ENCODE measurements at regions not wholly inside any gene's neighbourhood (a gene's known extent, or its start where the extent isn't known, plus 50 kb on each side); places are given as distances from the start of the nearest gene placed in this dataset.

- DNase-seq: no peak
These were observed 86.6 kb upstream of the NEO1 start for GRCh38 chr15:72965671-72966070.

GRCh38 chr15:72964542-72964941 lies 87.7 kb upstream of the NEO1 start:
- DNase-seq: no peak

GRCh38 chr15:72964135-72964534 lies 88.1 kb upstream of the NEO1 start:
- DNase-seq: no peak

GRCh38 chr15:72962054-72962702 lies 90.1 kb upstream of the NEO1 start:
- no peak for DNase-seq

GRCh38 chr15:72961346-72961745 lies 90.9 kb upstream of the NEO1 start:
- DNase-seq: no peak

GRCh38 chr15:72958634-72959033 lies 93.6 kb upstream of the NEO1 start:
- no peak for DNase-seq

GRCh38 chr15:72953306-72953705 lies 99.0 kb upstream of the NEO1 start:
- DNase-seq: no peak

- no peak for DNase-seq
These were observed 100.1 kb upstream of the NEO1 start for GRCh38 chr15:72952151-72952550.

GRCh38 chr15:72948662-72949061 lies 103.6 kb upstream of the NEO1 start:
- no peak for DNase-seq

GRCh38 chr15:72947709-72948108 lies 104.6 kb upstream of the NEO1 start:
- no peak for DNase-seq

- no peak for DNase-seq
These were observed 107.7 kb upstream of the NEO1 start for GRCh38 chr15:72944565-72944964.

GRCh38 chr15:72940229-72940622 lies 112.0 kb upstream of the NEO1 start:
- no peak for DNase-seq

- DNase-seq: no peak
These were observed 112.6 kb upstream of the NEO1 start for GRCh38 chr15:72939514-72940228.

- no peak for DNase-seq
These were observed 115.3 kb upstream of the NEO1 start for GRCh38 chr15:72936691-72937679.

- DNase-seq: no peak
These were observed 116.0 kb upstream of the NEO1 start for GRCh38 chr15:72936237-72936636.

- DNase-seq: no peak
These were observed 116.7 kb upstream of the NEO1 start for GRCh38 chr15:72935521-72935920.

- no peak for DNase-seq
These were observed 117.3 kb upstream of the NEO1 start for GRCh38 chr15:72934921-72935320.

- no peak for DNase-seq
These were observed 118.3 kb upstream of the NEO1 start for GRCh38 chr15:72933976-72934375.

GRCh38 chr15:72932472-72932871 lies 119.8 kb upstream of the NEO1 start:
- no peak for DNase-seq

GRCh38 chr15:72927451-72927850 lies 124.8 kb upstream of the NEO1 start:
- no peak for DNase-seq

- no peak for DNase-seq
These were observed 126.6 kb upstream of the NEO1 start for GRCh38 chr15:72925661-72926060.

GRCh38 chr15:72923289-72923688 lies 129.0 kb upstream of the NEO1 start:
- DNase-seq: no peak

GRCh38 chr15:72920551-72920950 lies 131.7 kb upstream of the NEO1 start:
- no peak for DNase-seq
